ENCODE measurements at regions not wholly inside any gene's neighbourhood (a gene's known extent, or its start where the extent isn't known, plus 50 kb on each side); places are given as distances from the start of the nearest gene placed in this dataset.
"Not testable (repeated sequence)": the region's sequence is repeated elsewhere in the genome, so short reads cannot be mapped to it uniquely, and the experiment has no call there.

DNA sequence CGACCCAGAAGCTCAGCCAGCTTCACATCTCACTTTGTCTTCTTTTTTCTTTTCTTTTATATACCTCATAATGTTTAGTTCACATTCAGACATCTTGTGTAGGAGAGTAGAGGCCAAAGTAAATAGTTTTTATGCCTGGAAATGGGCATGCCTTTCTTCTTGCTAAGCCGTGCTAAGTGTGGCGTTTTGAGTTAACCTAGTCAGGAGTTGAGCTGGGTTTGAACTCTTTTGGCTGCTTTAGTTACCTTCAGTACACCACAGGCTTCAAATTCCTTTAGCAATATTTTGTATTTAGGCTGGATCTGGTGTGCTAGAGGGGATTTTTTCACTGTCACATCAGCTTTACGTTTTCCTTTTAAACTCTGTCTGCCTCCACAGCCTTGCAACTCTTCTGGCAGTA, 300.8 kb downstream of the ZNF674 start:
- no peak for DNase-seq
- Histone ChIP-seq H3K9me3 (no peaks in the 10 kb centered on the region), H3K4me1 (no peaks in the 10 kb centered on the region), H3K36me3 (no peaks in the 10 kb centered on the region), H3K27me3 (no peaks in the 10 kb centered on the region), H3K27ac (no peak overlapping the region), H3K4me3 (no peak overlapping the region)
- intact Hi-C loops (cut with DNase I; ENCODE audit: low total_unique reads), result no loop called here
- TF ChIP-seq, protein P1, sequence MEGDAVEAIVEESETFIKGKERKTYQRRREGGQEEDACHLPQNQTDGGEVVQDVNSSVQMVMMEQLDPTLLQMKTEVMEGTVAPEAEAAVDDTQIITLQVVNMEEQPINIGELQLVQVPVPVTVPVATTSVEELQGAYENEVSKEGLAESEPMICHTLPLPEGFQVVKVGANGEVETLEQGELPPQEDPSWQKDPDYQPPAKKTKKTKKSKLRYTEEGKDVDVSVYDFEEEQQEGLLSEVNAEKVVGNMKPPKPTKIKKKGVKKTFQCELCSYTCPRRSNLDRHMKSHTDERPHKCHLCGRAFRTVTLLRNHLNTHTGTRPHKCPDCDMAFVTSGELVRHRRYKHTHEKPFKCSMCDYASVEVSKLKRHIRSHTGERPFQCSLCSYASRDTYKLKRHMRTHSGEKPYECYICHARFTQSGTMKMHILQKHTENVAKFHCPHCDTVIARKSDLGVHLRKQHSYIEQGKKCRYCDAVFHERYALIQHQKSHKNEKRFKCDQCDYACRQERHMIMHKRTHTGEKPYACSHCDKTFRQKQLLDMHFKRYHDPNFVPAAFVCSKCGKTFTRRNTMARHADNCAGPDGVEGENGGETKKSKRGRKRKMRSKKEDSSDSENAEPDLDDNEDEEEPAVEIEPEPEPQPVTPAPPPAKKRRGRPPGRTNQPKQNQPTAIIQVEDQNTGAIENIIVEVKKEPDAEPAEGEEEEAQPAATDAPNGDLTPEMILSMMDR (IDR thresholded peaks at IDR 0.05), result no peak
- no peak for TF ChIP-seq POLR2A (IDR thresholded peaks at IDR 0.05)

DNA sequence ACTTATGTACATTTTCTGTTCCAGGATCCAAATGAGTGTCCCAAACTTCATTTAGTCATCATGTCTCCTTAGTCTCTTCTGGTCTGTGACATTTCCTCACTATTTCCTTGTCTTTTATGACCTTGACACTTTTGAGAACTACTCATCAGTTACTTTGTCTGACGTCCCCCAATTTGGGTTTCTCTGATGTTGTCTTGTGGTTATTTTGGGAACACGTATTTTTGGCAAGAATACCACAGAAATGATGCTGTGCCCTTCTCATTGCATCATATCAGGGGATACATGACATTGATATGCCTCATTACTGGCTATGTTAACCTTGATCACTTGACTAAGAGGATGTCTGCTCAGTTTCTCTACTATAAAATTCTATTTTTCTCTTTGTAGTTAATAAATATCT, 308.8 kb downstream of the ZNF674 start:
- no peak for TF ChIP-seq POLR2A (IDR thresholded peaks at IDR 0.05)
- TF ChIP-seq, protein P1 (IDR thresholded peaks at IDR 0.05), result no peak
- Histone ChIP-seq H3K27me3 (no peaks in the 10 kb centered on the region), H3K4me3 (no peak overlapping the region), H3K27ac (no peak overlapping the region), H3K4me1 (no peaks in the 10 kb centered on the region), H3K9me3 (no peaks in the 10 kb centered on the region), H3K36me3 (no peaks in the 10 kb centered on the region)
- DNase-seq, result no peak
- intact Hi-C loops (cut with DNase I; ENCODE audit: low total_unique reads), result no loop called here

DNA sequence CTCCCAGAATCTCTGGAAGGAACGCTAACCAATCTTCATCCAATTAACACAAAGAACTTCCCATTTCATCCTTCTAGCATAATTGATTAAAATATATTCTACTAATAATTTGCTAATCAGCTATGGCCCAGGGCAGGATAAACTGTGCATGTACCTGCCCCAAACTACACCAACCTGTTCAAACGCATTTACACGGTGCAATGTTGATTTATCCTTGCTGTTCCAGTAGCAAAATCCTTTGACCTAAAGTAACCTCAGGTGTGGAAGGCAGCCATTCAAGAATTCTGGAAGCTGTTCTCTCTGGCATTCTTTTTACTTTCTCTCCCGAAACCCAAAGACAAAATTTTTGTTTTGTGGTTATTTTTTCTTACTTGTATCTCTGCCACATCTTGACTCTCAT, 309.4 kb downstream of the ZNF674 start:
- Histone ChIP-seq H3K9me3 (no peaks in the 10 kb centered on the region), H3K4me3 (no peak overlapping the region), H3K27ac (no peak overlapping the region), H3K36me3 (no peaks in the 10 kb centered on the region), H3K27me3 (no peaks in the 10 kb centered on the region), H3K4me1 (no peaks in the 10 kb centered on the region)
- DNase-seq, result no peak
- no peak for TF ChIP-seq POLR2A (IDR thresholded peaks at IDR 0.05)
- intact Hi-C loops (cut with DNase I; ENCODE audit: low total_unique reads), result no loop called here

- Histone ChIP-seq H3K4me1 (no peaks in the 10 kb centered on the region), H3K9me3 (no peaks in the 10 kb centered on the region), H3K4me3 (no peak overlapping the region), H3K27me3 (no peaks in the 10 kb centered on the region), H3K36me3 (no peaks in the 10 kb centered on the region), H3K27ac (no peak overlapping the region)
- no peak for DNase-seq
- intact Hi-C loops (cut with DNase I; ENCODE audit: low total_unique reads), result no loop called here
- TF ChIP-seq POLR2A (IDR thresholded peaks at IDR 0.05), result no peak
- TF ChIP-seq, protein P1 (IDR thresholded peaks at IDR 0.05), result no peak
Measured at GRCh38 chrX:46234775-46235174, 310.4 kb downstream of the ZNF674 start.

GRCh38 chrX:46228389-46228788, 316.8 kb downstream of the ZNF674 start:
- Histone ChIP-seq H3K27ac (no peak overlapping the region), H3K9me3 (no peaks in the 10 kb centered on the region), H3K36me3 (no peaks in the 10 kb centered on the region), H3K27me3 (no peaks in the 10 kb centered on the region), H3K4me3 (no peak overlapping the region), H3K4me1 (no peaks in the 10 kb centered on the region)
- TF ChIP-seq, protein P1 (IDR thresholded peaks at IDR 0.05), result no peak
- intact Hi-C loops (cut with DNase I; ENCODE audit: low total_unique reads), result no loop called here
- no peak for DNase-seq

GRCh38 chrX:46226422-46226821, 318.8 kb downstream of the ZNF674 start:
- Histone ChIP-seq H3K9me3 (no peaks in the 10 kb centered on the region), H3K27me3 (no peaks in the 10 kb centered on the region), H3K36me3 (no peaks in the 10 kb centered on the region), H3K4me3 (no peak overlapping the region), H3K27ac (no peak overlapping the region), H3K4me1 (no peaks in the 10 kb centered on the region)
- no peak for TF ChIP-seq POLR2A (IDR thresholded peaks at IDR 0.05)
- TF ChIP-seq, protein P1 (IDR thresholded peaks at IDR 0.05), result no peak
- no peak for DNase-seq
- intact Hi-C loops (cut with DNase I; ENCODE audit: low total_unique reads), result no loop called here

DNA sequence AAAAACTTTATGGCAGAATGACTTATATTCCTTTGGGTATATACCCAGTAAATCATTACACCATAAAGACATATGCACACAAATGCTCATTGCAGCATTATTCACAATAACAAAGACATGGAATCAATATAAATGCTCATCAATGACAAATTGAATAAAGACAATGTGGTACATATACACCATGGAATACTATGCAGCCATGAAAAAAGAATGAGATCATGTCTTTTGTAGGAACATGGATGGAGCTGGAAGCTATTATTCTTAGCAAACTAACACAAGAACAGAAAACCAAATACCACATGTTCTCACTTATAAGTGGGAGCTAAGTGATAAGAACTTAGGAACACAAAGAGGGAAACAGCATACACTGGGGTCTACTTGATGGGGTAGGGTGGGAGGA, 321.7 kb downstream of the ZNF674 start:
- H3K36me3 ChIP-seq; H3K27ac ChIP-seq; H3K4me1 ChIP-seq; DNase-seq; intact Hi-C loops (cut with DNase I; ENCODE audit: low total_unique reads); H3K27me3 ChIP-seq; H3K4me3 ChIP-seq; H3K9me3 ChIP-seq: not testable (repeated sequence)
